Fibroblast of skin of scalp (primary cell): ENCODE measurements at regions not wholly inside any gene's neighbourhood (a gene's known extent, or its start where the extent isn't known, plus 50 kb on each side); places are given as distances from the start of the nearest gene placed in this dataset.

ENCODE experiments used
- DNase-seq: peaks from one replicate; pipeline ENCODE4 v3.0.0-alpha.2; 2013

- DNase-seq: no peak
Observed at GRCh38 chr5:167753725-167754490, 537.5 kb upstream of the WWC1 start.

- peak; percentile 94 for DNase-seq
Observed at GRCh38 chr5:167754501-167755021, 536.9 kb upstream of the WWC1 start.

DNA sequence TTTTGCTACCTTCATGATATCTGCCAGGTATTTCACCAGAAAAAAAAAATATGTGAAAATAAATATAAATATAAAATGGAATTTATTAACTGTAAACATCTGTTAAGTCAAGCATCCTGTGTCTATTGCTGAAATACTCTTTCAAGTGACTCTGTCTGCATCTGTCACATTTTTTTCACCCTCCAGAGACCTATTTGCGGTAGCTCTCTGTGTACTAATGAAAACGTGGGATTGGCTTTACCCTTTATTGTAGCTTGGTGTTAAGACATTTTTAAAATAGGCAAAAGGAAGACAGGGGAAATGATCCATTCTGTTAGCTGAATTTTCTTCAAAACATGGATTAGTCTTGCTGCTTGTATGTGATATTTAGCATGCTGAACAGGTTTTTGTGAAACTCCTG, 536.0 kb upstream of the WWC1 start:
- peak; percentile 49 for DNase-seq

DNA sequence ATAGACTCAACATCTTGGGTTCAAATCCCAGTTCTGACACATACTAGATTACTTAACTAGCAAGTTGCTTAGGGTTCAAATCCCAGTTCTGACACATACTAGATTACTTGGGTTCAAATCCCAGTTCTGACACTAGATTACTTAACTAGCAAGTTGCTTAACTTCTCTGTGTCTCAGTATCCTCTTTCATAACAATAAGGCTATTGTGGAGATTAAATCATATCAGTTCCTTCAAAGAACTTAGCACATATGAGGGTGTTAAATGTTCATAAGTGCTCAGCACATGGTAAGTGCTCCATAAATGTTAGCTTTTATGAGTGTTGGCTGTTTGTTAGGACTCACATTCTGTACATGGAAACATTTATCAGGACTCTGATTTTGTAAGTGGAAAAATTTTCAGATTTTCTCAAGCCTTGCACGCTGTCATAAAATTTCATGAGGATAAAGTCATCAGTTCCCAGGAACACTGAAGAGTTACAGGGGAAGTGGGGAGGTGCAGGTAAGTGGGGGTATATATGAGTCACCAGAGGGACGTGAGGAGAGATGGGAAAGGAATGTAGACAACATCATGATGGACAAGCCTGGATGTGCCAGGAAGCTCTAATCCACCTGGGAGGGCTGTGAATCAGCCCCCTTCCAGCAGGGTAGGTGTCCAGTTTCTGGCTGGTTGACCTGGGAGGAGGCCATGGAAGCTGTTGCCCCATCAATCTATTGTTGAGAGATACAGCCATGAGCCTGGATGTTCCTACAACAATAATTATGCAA, 532.2 kb upstream of the WWC1 start:
- peak; percentile 84 for DNase-seq

DNA sequence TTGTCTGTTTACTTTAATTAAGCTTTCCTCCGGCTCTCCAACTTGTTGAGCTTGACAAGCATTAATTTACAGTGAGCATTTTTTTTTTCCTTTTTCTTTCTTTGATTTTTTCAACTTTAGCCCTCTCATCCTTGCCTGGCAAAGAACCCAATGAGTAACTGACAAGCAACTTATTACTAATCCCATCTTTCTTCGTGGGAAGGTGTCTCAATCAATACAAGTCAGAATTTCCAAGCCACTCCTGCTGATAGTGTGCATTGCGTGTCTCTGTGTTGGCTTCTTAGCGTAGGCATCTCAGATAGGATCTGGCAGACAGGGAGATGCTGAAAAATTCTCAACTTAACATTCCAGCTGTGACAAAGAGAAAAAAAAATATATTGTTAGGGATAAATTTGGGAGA, 527.7 kb upstream of the WWC1 start:
- peak; percentile 87 for DNase-seq

GRCh38 chr5:167764641-167765289, 526.7 kb upstream of the WWC1 start:
- no peak for DNase-seq

GRCh38 chr5:167765352-167765751, 526.1 kb upstream of the WWC1 start:
- no peak for DNase-seq

GRCh38 chr5:167766957-167767356, 524.5 kb upstream of the WWC1 start:
- no peak for DNase-seq

DNA sequence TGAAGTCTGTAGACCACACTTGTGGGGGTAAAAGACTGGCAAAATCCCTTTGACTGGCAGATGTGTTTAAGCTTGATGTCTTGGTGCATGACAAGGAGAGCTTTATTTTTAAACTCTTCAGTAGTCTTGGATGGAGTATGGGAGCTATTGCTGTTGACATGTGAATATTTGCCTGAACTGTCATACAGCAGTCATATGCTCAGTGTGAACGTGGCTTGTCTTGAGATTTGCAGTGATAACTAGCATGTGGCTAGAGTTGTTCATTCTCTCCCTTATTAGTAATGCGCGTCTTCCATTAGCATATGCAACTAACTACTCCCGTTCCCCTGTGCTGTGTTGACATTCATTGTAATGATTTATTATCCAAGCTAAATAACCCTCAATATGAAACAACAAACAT, 523.6 kb upstream of the WWC1 start:
- peak; percentile 83 for DNase-seq

DNA sequence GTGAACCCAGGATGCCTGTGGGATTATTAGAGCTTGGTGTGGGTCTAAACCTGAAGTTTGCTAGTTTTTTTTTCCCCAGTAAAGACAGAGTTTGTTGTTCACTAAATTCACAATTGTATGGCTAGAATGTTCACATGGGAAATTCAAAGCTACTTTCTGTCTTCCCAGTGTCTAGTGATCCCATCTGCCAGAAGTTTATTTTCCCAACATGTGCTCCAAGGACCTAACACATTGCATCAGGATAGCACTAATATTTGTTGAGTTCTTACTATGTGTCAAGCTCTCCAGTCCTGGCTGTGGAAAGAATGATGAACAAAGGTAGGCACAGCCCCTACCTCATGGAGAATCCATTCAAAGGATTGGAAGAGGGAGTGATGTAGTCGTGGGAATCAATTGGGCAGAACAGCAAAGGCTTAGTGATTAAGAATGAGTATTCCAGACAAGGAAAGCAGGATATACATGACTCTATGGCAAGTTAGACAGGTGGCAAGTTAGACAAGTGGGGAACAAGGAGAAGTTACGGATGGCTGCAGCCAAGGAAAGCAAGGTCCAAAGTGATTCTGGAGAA, 521.5 kb upstream of the WWC1 start:
- DNase-seq: no peak

GRCh38 chr5:167770461-167770860, 521.0 kb upstream of the WWC1 start:
- DNase-seq: peak; percentile 96

DNA sequence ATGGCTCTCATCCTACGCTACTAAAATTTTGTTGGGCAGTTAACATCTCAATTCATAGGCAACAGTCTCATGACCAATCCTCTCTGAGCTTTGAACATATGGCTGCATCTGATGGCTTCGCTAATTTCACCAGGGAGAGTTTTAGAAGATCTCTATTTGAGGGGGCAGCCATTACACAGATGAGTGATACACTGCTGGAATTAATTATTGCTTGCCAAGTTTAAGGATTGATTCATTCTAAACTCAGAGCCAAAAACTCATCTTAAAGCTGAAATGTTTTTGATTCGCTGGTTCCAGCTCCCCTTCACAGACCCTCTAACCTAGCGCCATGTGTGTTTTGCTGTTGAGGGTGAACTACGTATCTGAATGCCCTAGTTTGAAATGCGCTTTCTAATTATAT, 519.9 kb upstream of the WWC1 start:
- peak; percentile 68 for DNase-seq

GRCh38 chr5:167773668-167774301, 517.7 kb upstream of the WWC1 start:
- DNase-seq: no peak

DNA sequence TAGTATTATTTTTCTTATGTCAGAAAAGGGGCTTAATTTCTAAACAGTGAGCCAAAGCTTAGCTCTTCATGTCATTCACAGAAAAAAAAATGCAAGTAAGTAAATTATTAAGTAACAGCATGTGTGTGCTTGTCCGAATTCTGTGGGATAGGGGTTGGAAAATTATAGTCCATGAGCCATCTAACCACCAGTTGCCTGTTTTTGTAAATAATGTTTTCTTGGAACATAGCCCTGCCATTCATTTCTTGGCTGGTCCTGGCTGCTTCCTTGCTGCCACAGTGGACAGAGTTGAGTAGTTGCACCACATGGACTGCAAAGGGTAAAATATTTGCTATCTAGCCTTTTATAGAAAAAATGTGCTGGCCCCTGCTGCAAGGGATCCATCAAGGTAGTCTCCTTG, 513.7 kb upstream of the WWC1 start:
- DNase-seq: peak; percentile 49

GRCh38 chr5:167778228-167778627, 513.2 kb upstream of the WWC1 start:
- no peak for DNase-seq

GRCh38 chr5:167779644-167780043, 511.8 kb upstream of the WWC1 start:
- no peak for DNase-seq

DNA sequence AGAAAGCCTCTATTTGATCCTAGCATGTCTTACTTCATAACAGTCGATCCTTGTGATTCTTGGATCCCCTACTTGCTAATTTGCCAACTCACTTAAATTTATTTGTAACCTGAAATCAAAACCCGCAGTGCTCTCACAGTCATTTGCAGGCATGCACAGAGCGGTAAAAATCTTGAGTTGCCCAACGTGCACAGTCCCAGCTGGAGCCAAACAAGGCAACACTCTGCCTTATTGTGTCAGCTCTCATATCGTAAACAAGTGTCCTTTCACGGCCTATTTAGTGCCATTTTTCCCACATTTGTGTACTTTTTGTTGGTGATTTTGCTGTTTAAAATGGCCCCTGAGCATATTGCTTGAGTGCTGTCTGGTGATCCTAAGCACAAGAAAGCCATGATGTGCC, 511.3 kb upstream of the WWC1 start:
- no peak for DNase-seq

GRCh38 chr5:167783145-167783817, 508.2 kb upstream of the WWC1 start:
- DNase-seq: peak; percentile 54

DNA sequence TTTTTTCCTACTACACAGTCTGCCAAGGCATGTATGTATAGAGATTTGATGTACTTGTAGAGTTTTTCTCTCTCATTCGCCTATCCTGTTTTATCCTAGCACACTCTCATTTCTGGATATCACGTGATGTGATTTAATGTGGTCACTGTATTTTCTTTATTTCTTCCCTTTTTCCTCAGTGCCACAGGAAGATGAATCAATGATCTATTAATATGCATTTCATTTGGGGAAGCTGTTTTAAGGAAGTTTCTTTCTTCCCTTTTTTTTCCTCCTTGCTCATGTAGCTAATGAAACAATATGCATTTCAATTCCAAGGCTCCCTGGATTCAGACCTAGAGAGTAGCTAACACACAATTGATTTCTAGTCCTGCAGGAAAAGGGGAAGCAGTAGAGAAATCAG, 506.3 kb upstream of the WWC1 start:
- no peak for DNase-seq

DNA sequence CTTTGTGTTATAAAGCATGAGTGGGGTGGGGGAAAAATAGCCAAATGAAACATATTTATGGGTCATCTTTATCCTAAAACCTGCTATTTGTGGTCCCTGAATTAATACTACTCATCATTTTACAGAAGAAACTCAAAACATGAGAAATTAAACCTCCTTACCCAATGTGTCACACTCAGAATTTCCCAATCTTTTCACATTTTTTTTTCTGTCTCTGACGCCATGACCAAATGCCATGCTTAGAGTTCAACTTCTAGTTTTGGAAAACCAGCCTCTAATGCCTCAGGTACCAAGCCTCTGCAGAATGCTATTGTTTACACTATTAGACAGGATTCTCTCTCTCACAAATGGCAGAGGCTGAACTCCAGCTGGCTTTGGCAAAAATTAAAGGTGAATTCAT, 505.5 kb upstream of the WWC1 start:
- DNase-seq: no peak

- peak; percentile 82 for DNase-seq
Observed at GRCh38 chr5:167786871-167787578, 504.4 kb upstream of the WWC1 start.
